22Rv1 (cell line): ENCODE measurements at regions not wholly inside any gene's neighbourhood (a gene's known extent, or its start where the extent isn't known, plus 50 kb on each side); places are given as distances from the start of the nearest gene placed in this dataset.

Source experiments
- CTCF ChIP-seq: fragments of 450-650 bp; IDR thresholded peaks from 2 replicates; pipeline ENCODE4 v1.5.1; 2017; ENCODE audit warnings: mild to moderate bottlenecking
- ZFX ChIP-seq: fragments of 450-650 bp; IDR thresholded peaks from 2 replicates; pipeline ENCODE4 v1.6.1; 2017; ENCODE audit warnings: antibody characterized with exemption, borderline replicate concordance

- no peak for TF ChIP-seq CTCF
- no peak for TF ChIP-seq ZFX
Measured at GRCh38 chr6:51384736-51385135, 566.1 kb downstream of the TFAP2B start.
